ENCODE measurements at regions not wholly inside any gene's neighbourhood (a gene's known extent, or its start where the extent isn't known, plus 50 kb on each side); places are given as distances from the start of the nearest gene placed in this dataset.

GRCh38 chr15:87121336-87121735 lies 1041.7 kb downstream of the AGBL1 start (continued):
- no peak for TF ChIP-seq MAX (IDR thresholded peaks at IDR 0.05)
- no peak for TF ChIP-seq FOSL1 (IDR thresholded peaks at IDR 0.05; ENCODE audit: low read depth)
- no peak for TF ChIP-seq JUND (IDR thresholded peaks at IDR 0.05)
- no peak for TF ChIP-seq EZH2 (IDR thresholded peaks at IDR 0.05)
- TF ChIP-seq YY1 (IDR thresholded peaks at IDR 0.05; ENCODE audit: extremely low read depth, insufficient replicate concordance, low read depth, low read length) = no peak
- TF ChIP-seq ZFX (IDR thresholded peaks at IDR 0.05) = no peak
- no peak for TF ChIP-seq POLR2AphosphoS5 (IDR thresholded peaks at IDR 0.05; ENCODE audit: low read depth, low read length)
- no peak for TF ChIP-seq SIN3A (IDR thresholded peaks at IDR 0.05; ENCODE audit: low read depth)
- no peak for TF ChIP-seq ZNF274 (IDR thresholded peaks at IDR 0.05; ENCODE audit: low read depth, low read length)
- TF ChIP-seq SP1 (IDR thresholded peaks at IDR 0.05; ENCODE audit: low read depth) = no peak
- TF ChIP-seq TCF7L2 (IDR thresholded peaks at IDR 0.05; ENCODE audit: borderline replicate concordance, extremely low read depth, insufficient read depth, insufficient read length) = no peak

GRCh38 chr15:87120555-87120954 lies 1040.9 kb downstream of the AGBL1 start:
- intact Hi-C loops (cut with micrococcal nuclease) = no loop called here
- Histone ChIP-seq H2AFZ (ENCODE audit: low read depth, low read length, poor library complexity, severe bottlenecking) (no peak overlapping the region), H3K4me1 (ENCODE audit: control insufficient read depth in 1 of 2, insufficient read depth in 2 of 2, low read length in 2 of 2) (no peaks in the 10 kb centered on the region), H3K4me3 (replicated peaks in 1 of 2; ENCODE audit: low read depth in 1 of 2, low read length in 2 of 2) (no peak overlapping the region), H3K9me2 (ENCODE audit: insufficient read depth) (no peaks in the 10 kb centered on the region), H3K4me2 (ENCODE audit: low read length) (no peak overlapping the region), H3K79me2 (ENCODE audit: insufficient read depth, low read length) (no peaks in the 10 kb centered on the region), H3K27me3 (ENCODE audit: insufficient read depth, low read length) (no peaks in the 10 kb centered on the region), H4K20me1 (ENCODE audit: insufficient read depth) (no peaks in the 10 kb centered on the region), H3K9me3 (ENCODE audit: control insufficient read depth in 1 of 2, insufficient read depth in 1 of 2, low read depth in 1 of 2, low read length in 2 of 2) (peaks cover 0 to 18% of the 10 kb centered on the region in 2 experiments; a peak in 2 of 4 replicates), H3K9ac (ENCODE audit: low read length) (no peak overlapping the region), H3K36me3 (ENCODE audit: control insufficient read depth in 1 of 2, insufficient read depth in 2 of 2, low read length in 2 of 2) (no peaks in the 10 kb centered on the region), H3K27ac (ENCODE audit: low read depth, low read length) (no peak overlapping the region)
- TF ChIP-seq CBX3 (IDR thresholded peaks at IDR 0.05; ENCODE audit: low read depth) = no peak
- TF ChIP-seq ZFX (IDR thresholded peaks at IDR 0.05) = no peak
- no peak for TF ChIP-seq CEBPB (IDR thresholded peaks at IDR 0.05; ENCODE audit: low read depth)
- TF ChIP-seq SP1 (IDR thresholded peaks at IDR 0.05; ENCODE audit: low read depth) = no peak
- no peak for TF ChIP-seq EGR1 (IDR thresholded peaks at IDR 0.05; ENCODE audit: low read depth)
- CTCF ChIA-PET = no interaction called here
- no peak for DNase-seq (ENCODE audit: low read depth, low spot score)
- no peak for ATAC-seq
- RAD21 ChIA-PET (ENCODE audit: low non-redundant PET in 1 of 2, low total read pairs in 2 of 2, uncharacterized antibody in 2 of 2, unreplicated experiment in 2 of 2) = no interaction called here
- POLR2A ChIA-PET = no interaction called here
- BruUV-seq (replicated peaks) = no TSS peak
